Activated CD4-positive, alpha-beta T cell treated with anti-CD3 and anti-CD28 coated beads, Interleukin-2, amount 50 U/mL, for 24 hours (primary cell): ENCODE measurements at regions not wholly inside any gene's neighbourhood (a gene's known extent, or its start where the extent isn't known, plus 50 kb on each side); places are given as distances from the start of the nearest gene placed in this dataset.

Experiments
- DNase-seq, 2 donors: peaks; one replicate each; pipeline ENCODE4 v3.0.0-alpha.2; 2020; ENCODE audit warnings: low read depth in 1 of 2, low spot score in 1 of 2

DNA sequence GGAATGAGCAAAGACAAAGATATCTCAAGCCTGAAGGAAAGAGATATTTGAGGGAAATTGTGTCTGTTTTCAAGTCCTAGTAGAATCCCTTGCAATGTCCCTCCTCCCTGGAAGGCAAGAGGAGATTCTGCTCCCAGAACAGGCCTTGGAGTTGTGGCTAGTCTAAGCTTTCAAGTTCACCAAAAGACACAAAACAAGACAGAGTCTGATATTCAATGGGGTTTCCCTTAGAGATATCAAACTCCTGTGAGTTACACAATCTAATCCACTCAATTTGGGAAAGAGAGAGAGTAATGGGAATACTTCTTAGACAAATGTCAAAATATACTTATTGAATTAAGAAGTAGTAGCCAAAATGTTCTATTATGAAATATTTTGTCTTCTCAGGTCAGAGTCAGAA, 162.8 kb upstream of the ADAMTS5 start:
- no peak for DNase-seq

DNA sequence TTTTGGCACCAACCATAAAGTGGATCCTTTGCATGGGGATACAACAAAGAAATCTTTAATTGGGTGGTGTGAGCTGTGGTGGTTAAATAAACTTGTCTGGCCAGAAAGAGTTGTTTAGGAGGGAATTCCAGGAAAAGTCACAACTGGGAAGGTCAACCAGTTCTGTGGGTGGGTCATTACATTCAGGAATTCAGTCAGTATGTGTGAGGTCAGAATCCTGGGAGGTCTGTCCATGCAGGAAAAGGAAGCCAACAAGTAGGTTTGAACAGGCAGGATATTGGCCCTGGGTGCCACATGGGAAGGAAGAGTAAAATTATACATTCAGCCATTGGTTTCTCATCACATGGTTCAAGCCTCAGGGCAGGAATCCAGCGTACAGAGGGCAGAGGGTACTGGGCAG, 162.3 kb upstream of the ADAMTS5 start:
- DNase-seq, result no peak

DNA sequence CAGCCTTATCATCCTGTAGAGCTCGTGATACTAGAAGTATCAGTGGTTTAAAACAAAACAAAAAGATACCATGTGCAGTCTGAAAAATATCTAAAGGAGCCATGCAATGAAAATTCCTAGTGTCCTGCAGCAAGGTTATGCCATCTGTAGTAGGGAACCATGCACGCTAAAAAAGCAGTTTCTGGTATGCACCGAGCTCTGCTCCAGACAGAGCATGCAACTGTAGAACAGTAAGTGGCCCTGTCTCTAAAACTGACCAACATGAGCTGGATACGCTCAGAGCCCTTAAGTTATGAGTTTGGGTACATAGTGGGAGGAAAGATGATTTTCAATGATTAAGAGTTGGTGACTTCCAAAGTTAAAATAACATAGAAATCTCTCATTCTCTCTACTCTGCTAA, 159.3 kb upstream of the ADAMTS5 start:
- no peak for DNase-seq

DNA sequence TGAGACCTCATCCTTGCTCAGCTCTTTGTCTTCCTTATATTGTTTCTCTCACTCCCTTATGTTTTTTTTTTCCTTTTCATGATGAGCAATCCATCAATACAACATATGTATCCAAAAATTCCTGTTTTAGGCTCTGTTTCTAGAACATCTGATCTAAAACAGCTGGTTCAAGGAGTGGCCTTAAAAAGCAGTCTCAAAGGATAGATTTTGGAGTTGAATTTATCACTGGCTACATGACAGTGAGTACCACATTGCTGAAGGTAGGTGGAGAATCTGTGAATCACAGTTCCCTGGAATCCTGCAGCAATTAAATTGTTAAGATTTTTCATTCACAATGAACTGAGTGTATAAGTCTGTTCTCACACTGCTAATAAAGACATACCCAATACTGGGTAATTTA, 155.8 kb upstream of the ADAMTS5 start:
- DNase-seq, result no peak

DNA sequence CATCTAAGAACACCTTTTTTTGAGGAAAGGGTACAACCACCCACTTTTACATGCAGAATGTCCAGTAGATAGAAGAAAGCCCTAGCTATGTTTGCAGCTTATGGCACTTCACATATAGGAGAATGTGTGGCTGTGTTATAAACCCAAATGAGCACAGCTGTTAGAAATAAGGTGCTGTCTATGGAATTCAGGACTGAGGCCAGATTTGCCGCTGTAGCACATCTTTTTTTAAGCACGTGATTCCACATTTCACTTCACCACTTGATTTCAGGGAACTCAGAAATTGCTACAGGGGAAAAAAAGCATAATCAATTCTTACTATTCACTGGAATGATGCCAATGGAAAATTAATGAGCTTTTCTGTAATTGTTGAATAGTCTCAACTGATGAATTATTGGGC, 147.2 kb upstream of the ADAMTS5 start:
- no peak for DNase-seq

DNA sequence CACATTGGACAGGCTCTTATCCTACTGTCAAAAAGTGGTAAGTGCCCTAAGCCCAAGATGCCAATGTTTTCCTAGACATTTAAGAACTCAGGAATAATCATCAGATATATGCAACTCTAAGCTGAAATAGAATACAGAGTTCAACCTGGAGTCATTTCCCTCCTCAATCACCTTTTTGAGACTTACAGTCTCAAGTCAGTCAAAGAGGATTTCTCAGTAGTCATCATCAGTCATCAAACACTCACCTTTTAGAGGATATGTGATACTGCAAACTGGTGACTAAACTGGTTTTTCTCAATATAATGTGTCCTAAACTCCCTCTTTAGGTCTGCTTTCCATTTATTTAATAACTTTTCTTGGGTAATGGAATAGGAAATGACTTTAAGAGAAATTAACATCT, 145.3 kb upstream of the ADAMTS5 start:
- no peak for DNase-seq

GRCh38 chr21:27110956-27111355, 144.1 kb upstream of the ADAMTS5 start:
- no peak for DNase-seq

- no peak for DNase-seq
Measured at GRCh38 chr21:27108701-27109100, 141.8 kb upstream of the ADAMTS5 start.

DNA sequence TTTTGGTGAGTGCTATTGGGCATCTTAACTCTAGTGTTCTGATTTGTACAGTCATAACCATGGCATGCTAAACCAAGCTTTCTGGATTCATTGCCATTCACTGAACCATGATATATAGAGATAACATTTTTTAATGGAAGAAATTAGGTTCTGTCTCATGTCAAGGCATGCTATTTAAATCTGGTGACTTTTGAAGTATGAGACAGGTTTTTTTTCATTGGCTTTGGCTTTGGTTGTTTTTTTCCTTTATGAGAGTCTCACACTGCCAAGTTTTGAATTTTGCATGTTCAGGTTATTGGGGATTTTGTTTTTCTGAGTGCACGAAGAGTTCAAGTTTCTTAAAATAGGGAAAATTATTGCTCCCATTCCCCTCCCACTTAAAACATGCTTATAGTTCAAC, 141.3 kb upstream of the ADAMTS5 start:
- DNase-seq, result no peak

- no peak for DNase-seq
Measured at GRCh38 chr21:27104846-27105431, 138.1 kb upstream of the ADAMTS5 start.

DNA sequence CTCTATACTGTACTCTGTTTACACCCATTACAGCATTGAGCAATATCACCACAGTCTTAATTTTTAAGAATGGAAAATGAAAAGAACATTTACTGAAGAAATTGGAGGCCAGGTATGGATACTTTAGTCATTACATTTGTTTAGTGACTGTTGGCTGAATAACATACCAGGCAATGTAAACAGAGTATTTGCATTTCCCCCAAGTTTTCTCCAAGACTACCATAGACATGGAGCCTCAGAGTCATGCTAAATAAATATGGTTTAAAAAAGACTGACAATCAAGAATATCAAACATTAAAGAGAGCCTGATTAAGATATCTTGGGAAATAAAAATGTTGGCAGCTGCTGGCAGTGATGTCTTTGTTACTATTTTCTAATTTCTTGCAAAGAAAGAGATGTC, 136.9 kb upstream of the ADAMTS5 start:
- DNase-seq, result no peak

DNA sequence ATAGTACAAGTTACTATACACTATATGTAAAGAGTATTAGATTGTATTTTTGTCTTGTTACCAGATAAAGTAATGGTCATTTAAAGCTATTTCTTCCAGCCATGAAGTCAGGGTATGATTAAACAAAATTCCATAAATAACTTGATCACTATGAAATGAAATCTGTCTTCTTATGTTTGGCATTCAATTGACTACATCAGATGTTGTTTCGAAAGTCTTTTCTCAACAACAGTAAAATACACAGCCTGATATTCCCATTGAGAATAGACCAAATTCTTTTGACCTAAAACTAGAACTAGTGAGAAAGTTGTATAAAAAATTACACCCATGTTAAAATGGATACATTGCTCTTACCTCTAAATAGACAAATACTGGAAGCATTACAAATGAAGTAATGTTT, 134.6 kb upstream of the ADAMTS5 start:
- DNase-seq, result no peak

DNA sequence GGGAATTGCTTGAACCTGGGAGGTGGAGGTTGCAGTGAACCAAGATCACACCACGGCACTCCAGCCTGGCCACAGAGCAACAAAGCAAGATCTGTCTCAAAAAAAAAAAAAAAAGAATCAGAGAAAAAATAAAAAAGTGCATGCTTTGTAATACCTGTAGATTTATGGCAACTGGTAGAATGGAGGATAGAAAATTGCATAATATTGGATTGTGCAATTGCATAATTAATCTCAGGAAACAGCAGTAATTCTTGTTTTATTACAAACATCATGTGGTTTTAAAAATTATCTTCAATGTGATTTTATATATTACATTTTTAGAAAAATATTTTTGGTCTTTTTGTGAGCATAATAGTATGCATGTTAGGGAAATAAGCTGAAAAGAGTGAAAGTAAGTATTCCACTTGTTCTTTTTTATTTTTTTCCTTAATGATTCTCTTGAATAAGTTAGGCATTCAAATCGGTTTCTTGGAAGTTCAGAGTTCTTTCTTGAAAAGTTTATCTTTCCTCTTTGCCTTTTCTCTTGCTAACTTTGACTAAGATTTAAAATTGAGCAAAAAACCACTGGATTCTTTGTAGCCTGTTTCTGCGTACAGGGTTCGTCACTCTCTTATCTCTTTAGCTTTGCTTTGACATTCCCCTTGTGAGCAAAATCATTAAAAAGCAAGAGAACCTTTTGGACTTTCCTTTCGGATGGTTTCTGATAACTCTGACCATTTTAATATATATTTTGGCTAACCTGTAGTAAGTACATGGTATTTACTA, 127.5 kb upstream of the ADAMTS5 start:
- no peak for DNase-seq

- no peak for DNase-seq
Measured at GRCh38 chr21:27086630-27087029, 119.7 kb upstream of the ADAMTS5 start.

GRCh38 chr21:27086186-27086585, 119.3 kb upstream of the ADAMTS5 start:
- DNase-seq, result no peak

GRCh38 chr21:27085387-27085786, 118.5 kb upstream of the ADAMTS5 start:
- DNase-seq, result no peak

- no peak for DNase-seq
Measured at GRCh38 chr21:27083144-27083543, 116.3 kb upstream of the ADAMTS5 start.

DNA sequence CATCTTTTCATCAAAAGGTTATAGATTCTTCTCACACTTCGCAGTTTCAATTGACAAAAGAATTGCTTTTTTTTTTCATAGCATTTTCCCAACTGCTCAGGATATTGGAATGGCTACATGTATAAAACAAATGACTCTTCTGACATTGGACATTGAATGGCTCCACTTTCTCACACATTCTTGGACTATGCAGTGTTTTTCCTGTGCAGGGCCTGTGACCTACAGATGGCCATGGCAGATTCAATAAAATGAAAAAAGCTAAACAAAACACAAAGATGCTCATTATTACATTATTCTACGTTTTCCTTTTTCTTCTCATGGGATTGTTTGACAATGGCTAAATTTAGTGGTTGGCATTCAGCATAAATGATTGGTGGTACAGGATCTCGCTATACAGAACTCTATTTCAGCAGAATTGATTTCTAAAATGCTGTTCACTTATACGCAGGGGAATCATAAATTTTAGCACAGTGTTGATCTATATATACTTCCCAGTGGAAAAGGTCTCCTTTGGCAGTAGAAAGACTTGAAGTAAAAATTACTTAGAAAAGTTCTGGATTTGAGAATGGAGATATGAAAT, 115.6 kb upstream of the ADAMTS5 start:
- no peak for DNase-seq

GRCh38 chr21:27079636-27080240, 112.8 kb upstream of the ADAMTS5 start:
- no peak for DNase-seq

GRCh38 chr21:27078915-27079314, 112.0 kb upstream of the ADAMTS5 start:
- DNase-seq, result no peak

GRCh38 chr21:27077501-27077900, 110.6 kb upstream of the ADAMTS5 start:
- DNase-seq, result no peak

DNA sequence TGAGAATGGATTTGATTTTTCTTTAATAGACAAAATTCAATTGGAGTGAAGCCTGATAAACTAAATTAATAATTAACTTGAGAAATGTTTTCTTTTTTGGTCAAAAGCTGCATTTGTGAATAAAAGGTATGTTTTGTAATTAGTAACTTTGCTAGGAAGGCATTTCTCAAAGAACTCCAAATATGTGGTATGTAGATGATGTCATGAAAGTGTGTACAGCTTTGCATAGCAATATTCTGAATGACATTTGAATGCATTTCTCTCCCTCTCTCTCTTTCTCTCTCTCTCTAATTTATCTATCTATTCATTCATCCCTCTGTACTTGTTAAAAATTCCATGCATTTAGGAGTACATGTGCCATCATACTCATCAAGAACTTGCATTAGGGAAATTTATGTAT, 109.1 kb upstream of the ADAMTS5 start:
- DNase-seq, result no peak
